K562 (cell line): ENCODE measurements at regions not wholly inside any gene's neighbourhood (a gene's known extent, or its start where the extent isn't known, plus 50 kb on each side); places are given as distances from the start of the nearest gene placed in this dataset.

ENCODE experiments used
- ATAC-seq: fragments of 200-7000 bp; cut with Tn5 transposase; 3 replicates; pipeline ENCODE4 v1.9.1; 2020; ENCODE audit warnings: moderate library complexity
- BruUV-seq: library from RNA; stranded (reverse); fragments of 400-500 nt; replicated peaks from 2 replicates; lab custom pipeline; 2021; lab: Mats Ljungman, UMichigan
- CTCF ChIA-PET: fragments of 300-600 bp; formaldehyde crosslinking; extraction: SDS; loops from one replicate; lab custom pipeline; 2021; ENCODE audit warnings: low intra/inter-chr PET ratio; lab: Yijun Ruan, JAX
- POLR2A ChIA-PET: fragments of 300-600, 350-650 bp; sonication (Branson Sonifier 250); formaldehyde crosslinking; extraction: SDS; loops from one replicate; lab custom pipeline; 2021; ENCODE audit warnings: antibody characterized with exemption, inconsistent platforms; lab: Yijun Ruan, JAX
- DNase-seq, 4 experiments: peaks; one replicate each; pipeline versions ENCODE4 v3.0.0 to v3.0.0-alpha.2; 2011 to 2018; ENCODE audit warnings: low spot score in 3 of 4, mixed read lengths in 3 of 4; ENCODE audit errors: extremely low read depth in 1 of 4
- FAIRE-seq: peaks from 2 replicates; lab custom pipeline; 2011; peaks lifted over from hg19 to GRCh38; lab: Jason Lieb, UNC
- H2AFZ ChIP-seq: 2 replicates; pipeline ENCODE4 v1.6.0; 2011; ENCODE audit warnings: low read depth, low read length, control low read depth, inconsistent platforms
- H3K27ac ChIP-seq: fragments of 200-600 bp; 3 replicates; pipeline ENCODE4 v1.8.0; 2011; ENCODE audit warnings: low read depth, mild to moderate bottlenecking, control low read depth, inconsistent platforms, low read length, moderate library complexity, mixed read lengths; ENCODE audit errors: extremely low read depth
- H3K27me3 ChIP-seq, 2 experiments: fragments of 300-600 bp in 1 of 2; 2 replicates in 1 of 2; 3 replicates in 1 of 2; pipeline versions ENCODE4 v1.6.0 to v1.8.0; 2011; ENCODE audit warnings: inconsistent platforms in 2 of 2, low read length in 2 of 2, mild to moderate bottlenecking in 1 of 2, mixed read lengths in 1 of 2, moderate library complexity in 1 of 2; ENCODE audit not compliant: control insufficient read depth in 2 of 2, insufficient read depth in 2 of 2
- H3K36me3 ChIP-seq: fragments of 300-600 bp; 3 replicates; pipeline ENCODE4 v1.8.0; 2011; ENCODE audit warnings: mild to moderate bottlenecking, low read length, inconsistent platforms; ENCODE audit not compliant: control insufficient read depth, insufficient read depth
- H3K4me1 ChIP-seq, 2 experiments: fragments of 200-600 bp in 1 of 2; replicated peaks in 1 of 2; 2 replicates in 1 of 2; 3 replicates in 1 of 2; pipeline versions ENCODE4 v1.5.1 to v1.8.0; 2011; ENCODE audit warnings: inconsistent platforms in 2 of 2, low read length in 2 of 2, mild to moderate bottlenecking in 1 of 2, mixed read lengths in 1 of 2, moderate library complexity in 1 of 2; ENCODE audit not compliant: control insufficient read depth in 2 of 2, insufficient read depth in 2 of 2
- H3K4me2 ChIP-seq: 2 replicates; pipeline ENCODE4 v1.6.1; 2011; ENCODE audit warnings: low read length, control low read depth, inconsistent platforms, mixed read lengths; ENCODE audit not compliant: insufficient read depth
- H3K4me3 ChIP-seq: fragments of 200-600 bp; sonication (generic), shearing (Covaris generic); 2 replicates; pipeline ENCODE4 v1.5.1; 2016; ENCODE audit warnings: control low read depth, inconsistent platforms
- H3K79me2 ChIP-seq: fragments of 200-600 bp; 3 replicates; pipeline ENCODE4 v1.8.0; 2011; ENCODE audit warnings: low read length, inconsistent platforms; ENCODE audit not compliant: control insufficient read depth, insufficient read depth
- H3K9ac ChIP-seq, 2 experiments: 2 replicates each; pipeline versions ENCODE4 v1.6.0 to v1.6.1; 2011; ENCODE audit warnings: low read depth in 2 of 2, low read length in 2 of 2, control low read depth in 1 of 2, inconsistent platforms in 1 of 2, mild to moderate bottlenecking in 1 of 2, mixed read lengths in 1 of 2; ENCODE audit not compliant: insufficient read depth in 1 of 2
- H3K9me1 ChIP-seq: one replicate; pipeline ENCODE4 v1.6.0; 2011; ENCODE audit warnings: inconsistent platforms, mild to moderate bottlenecking, low read length, moderate library complexity; ENCODE audit not compliant: control insufficient read depth, insufficient read depth
- H3K9me3 ChIP-seq: replicated peaks from 2 replicates; pipeline ENCODE4 v1.5.1; 2011; ENCODE audit warnings: low read depth, low read length, inconsistent platforms; ENCODE audit not compliant: control insufficient read depth, insufficient read depth
- H4K20me1 ChIP-seq: replicated peaks from 2 replicates; pipeline ENCODE4 v1.6.1; 2011; ENCODE audit warnings: low read length, inconsistent platforms, mixed read lengths; ENCODE audit not compliant: control insufficient read depth, insufficient read depth
- ARID2 ChIP-seq: fragments of 450-650 bp; IDR thresholded peaks from 2 replicates; pipeline ENCODE4 v1.6.1; 2017; ENCODE audit warnings: antibody characterized with exemption, mild to moderate bottlenecking
- CAMTA2 ChIP-seq: fragments of 250-450 bp; sonication (Bioruptor Pico); conservative IDR thresholded peaks from 2 replicates; pipeline ENCODE4 v1.5.1; 2022
- CXXC5 ChIP-seq: fragments of 250-450 bp; sonication (Bioruptor Pico); IDR thresholded peaks from 2 replicates; pipeline ENCODE4 v1.8.0; 2022; ENCODE audit warnings: inconsistent platforms, mild to moderate bottlenecking, moderate library complexity
- DDX20 ChIP-seq: fragments of 450-650 bp; IDR thresholded peaks from 2 replicates; pipeline ENCODE4 v1.6.1; 2016; ENCODE audit warnings: missing genetic modification characterization, low read depth, mild to moderate bottlenecking, missing compliant biosample characterization, moderate library complexity
- DMBX1 ChIP-seq: fragments of 250-450 bp; sonication (Bioruptor Pico); IDR thresholded peaks from 2 replicates; pipeline ENCODE4 v1.8.0; 2022; ENCODE audit warnings: inconsistent platforms, mild to moderate bottlenecking, moderate library complexity, borderline replicate concordance
- E2F4 ChIP-seq: sonication (generic); formaldehyde crosslinking; IDR thresholded peaks from 2 replicates; pipeline ENCODE4 v1.8.0; 2022; ENCODE audit warnings: mild to moderate bottlenecking, low read depth, missing genetic modification reagents
- HNRNPK ChIP-seq: fragments of 200-400 bp; formaldehyde crosslinking; IDR thresholded peaks from one replicate; pipeline ENCODE4 v1.6.1; 2018; ENCODE audit warnings: mild to moderate bottlenecking, low read depth, low read length; ENCODE audit not compliant: poor library complexity, severe bottlenecking
- IFI16 ChIP-seq: fragments of 250-450 bp; sonication (Bioruptor Pico); IDR thresholded peaks from 2 replicates; pipeline ENCODE4 v2.1.2; 2022; ENCODE audit warnings: mild to moderate bottlenecking, inconsistent platforms
- KLF10 ChIP-seq: fragments of 250-450 bp; sonication (Bioruptor Pico); IDR thresholded peaks from 2 replicates; pipeline ENCODE4 v1.6.1; 2021; ENCODE audit warnings: matching md5 sums
- MECOM ChIP-seq: fragments of 250-450 bp; sonication (Bioruptor Pico); IDR thresholded peaks from 2 replicates; pipeline ENCODE4 v1.8.0; 2022; ENCODE audit warnings: inconsistent platforms
- MLX ChIP-seq, 2 experiments: fragments of 450-650 bp in 1 of 2; sonication (generic) in 1 of 2; formaldehyde crosslinking; conservative IDR thresholded peaks; 2 replicates each; pipeline versions ENCODE4 v1.4.0 to v1.8.1; 2020 to 2022; ENCODE audit warnings: mild to moderate bottlenecking in 1 of 2, missing genetic modification reagents in 1 of 2
- TCF7L2 ChIP-seq: fragments of 150-350 bp; IDR thresholded peaks from 2 replicates; pipeline ENCODE4 v1.6.1; 2016; ENCODE audit warnings: low read depth, mild to moderate bottlenecking, low read length, moderate library complexity
- TEAD2 ChIP-seq: fragments of 450-650 bp; IDR thresholded peaks from 2 replicates; pipeline ENCODE4 v1.6.1; 2016; ENCODE audit warnings: missing genetic modification characterization, control low read depth, missing compliant biosample characterization
- TRIM28 ChIP-seq: fragments of 450-650 bp; IDR thresholded peaks from 2 replicates; pipeline ENCODE4 v1.6.1; 2017
- ZBTB33 ChIP-seq: sonication (generic); formaldehyde crosslinking; IDR thresholded peaks from 2 replicates; pipeline ENCODE4 v1.8.1; 2023; ENCODE audit warnings: mild to moderate bottlenecking, missing genetic modification reagents
- ZNF121 ChIP-seq: sonication (generic); formaldehyde crosslinking; conservative IDR thresholded peaks from 2 replicates; pipeline ENCODE4 v1.8.0; 2022; ENCODE audit warnings: missing genetic modification reagents
- ZNF395 ChIP-seq: fragments of 200-800 bp; sonication (Bioruptor generic); IDR thresholded peaks from 2 replicates; pipeline ENCODE4 v1.6.1; 2017; ENCODE audit warnings: missing genetic modification characterization, missing compliant biosample characterization
- WGBS: fragments of 100-300 bp; shearing (Covaris generic); methylation state at CpG from one replicate; pipeline ENCODE4 v1.1.6; 2016; ENCODE audit warnings: low coverage, mixed read lengths; ENCODE audit not compliant: insufficient coverage; ENCODE audit errors: missing lambda C conversion rate; 5-methylcytosine and 5-hydroxymethylcytosine counted together
- in situ Hi-C: fragments of 300-500 bp; cut with MboI; formaldehyde crosslinking; loops from 4 replicates; pipeline ENCODE4 v1.15.0; 2018; ENCODE audit warnings: inconsistent platforms, mixed read lengths
- intact Hi-C: fragments of 100-400 bp; cut with micrococcal nuclease; formaldehyde crosslinking; loops from 2 replicates; pipeline ENCODE4 v1.14.2; 2022

GRCh38 chr7:32809871-32810270, 81.7 kb downstream of the KBTBD2 start:
- H3K9me1 ChIP-seq: no peaks in the 10 kb centered on the region
- H3K4me1 ChIP-seq: no peaks in the 10 kb centered on the region; a peak in 1 of 5 replicates
- no peak overlapping the region for H3K4me3 ChIP-seq
- FAIRE-seq: no peak
- no peak overlapping the region for H3K4me2 ChIP-seq
- no TSS peak for BruUV-seq
- in situ Hi-C loops (no loop called here), intact Hi-C loops (no loop called here)
- 67% methylated on average over 2 of the region's 2 CpGs for WGBS
- no peak for DNase-seq
- no peaks in the 10 kb centered on the region for H3K79me2 ChIP-seq
- ATAC-seq: peak; percentile 27; the same call in 1 of the 3 replicates
- no peak overlapping the region for H3K9ac ChIP-seq
- H3K27me3 ChIP-seq: no peaks in the 10 kb centered on the region
- no peak overlapping the region for H2AFZ ChIP-seq
- H3K27ac ChIP-seq: no peak overlapping the region
- H3K9me3 ChIP-seq: no peaks in the 10 kb centered on the region
- no peaks in the 10 kb centered on the region for H3K36me3 ChIP-seq
- ChIA-PET CTCF (no interaction called here), POLR2A (interaction anchor here (0.7 kb wide), 1 partner anchor 233 kb away, joined by 3 read pairs; no protein-coding TSS in a partner anchor)
- no peaks in the 10 kb centered on the region for H4K20me1 ChIP-seq
- TF ChIP-seq DMBX1: no peak
- no peak for TF ChIP-seq ZBTB33 (CRISPR knock-in tag)
- TF ChIP-seq MECOM: no peak
- TF ChIP-seq HNRNPK: no peak
- TF ChIP-seq KLF10 (CRISPR knock-in tag): no peak
- TF ChIP-seq ARID2: no peak
- TF ChIP-seq ZNF395: no peak
- no peak for TF ChIP-seq TEAD2
- TF ChIP-seq MLX (CRISPR knock-in tag; conservative IDR thresholded peaks at IDR 0.05): no peak
- no peak for TF ChIP-seq CAMTA2 (CRISPR knock-in tag)
- TF ChIP-seq ZNF121 (CRISPR knock-in tag): no peak
- no peak for TF ChIP-seq TRIM28
- no peak for TF ChIP-seq E2F4 (CRISPR knock-in tag)
- TF ChIP-seq IFI16 (CRISPR knock-in tag): no peak
- no peak for TF ChIP-seq TCF7L2
- TF ChIP-seq DDX20 (tag): no peak
- no peak for TF ChIP-seq CXXC5 (CRISPR knock-in tag)
